ENCODE measurements at regions not wholly inside any gene's neighbourhood (a gene's known extent, or its start where the extent isn't known, plus 50 kb on each side); places are given as distances from the start of the nearest gene placed in this dataset.

- Histone ChIP-seq H3K79me1 (ENCODE audit: low read length) (no peaks in the 10 kb centered on the region), H3K27ac (ENCODE audit: low read depth, low read length) (no peak overlapping the region), H3K4me2 (ENCODE audit: low read length) (no peak overlapping the region), H3K36me3 (ENCODE audit: control insufficient read depth in 1 of 2, insufficient read depth in 2 of 2, low read length in 2 of 2) (no peaks in the 10 kb centered on the region), H3K4ac (ENCODE audit: low read depth, low read length) (no peak overlapping the region), H2BK5ac (ENCODE audit: low read depth, low read length, poor library complexity) (no peak overlapping the region), H3K4me1 (ENCODE audit: control insufficient read depth in 1 of 2, insufficient read depth in 2 of 2, low read length in 2 of 2) (no peaks in the 10 kb centered on the region), H3K4me3 (ENCODE audit: low read depth, low read length) (no peak overlapping the region), H3K9me3 (ENCODE audit: insufficient read depth, low read depth, low read length) (no peaks in the 10 kb centered on the region), H3K18ac (ENCODE audit: low read length) (no peak overlapping the region), H4K8ac (ENCODE audit: low read depth, low read length) (no peak overlapping the region), H3K79me2 (ENCODE audit: control insufficient read depth, insufficient read depth, low read length, poor library complexity) (no peaks in the 10 kb centered on the region), H3K27me3 (ENCODE audit: insufficient read depth, low read length) (no peaks in the 10 kb centered on the region), H2BK120ac (ENCODE audit: insufficient read depth, low read length, poor library complexity) (no peak overlapping the region), H4K12ac (ENCODE audit: low read depth, low read length) (no peak overlapping the region), H2BK12ac (ENCODE audit: low read length) (no peak overlapping the region), H3K23ac (ENCODE audit: low read length) (no peak overlapping the region), H3K14ac (ENCODE audit: low read length) (no peak overlapping the region), H4K91ac (ENCODE audit: low read depth, low read length) (no peak overlapping the region), H2AFZ (ENCODE audit: insufficient read depth, low read length, poor library complexity) (no peak overlapping the region), H2AK5ac (ENCODE audit: low read length) (no peak overlapping the region), H3K9ac (ENCODE audit: low read length) (no peak overlapping the region)
- DNase-seq: no peak
- no CpG with 5 or more reads among the region's 6 CpGs for WGBS (ENCODE audit: extremely low coverage, insufficient coverage, insufficient read length)
Observed at GRCh38 chr2:8098476-8099266, 583.2 kb upstream of the ID2 start.

DNA sequence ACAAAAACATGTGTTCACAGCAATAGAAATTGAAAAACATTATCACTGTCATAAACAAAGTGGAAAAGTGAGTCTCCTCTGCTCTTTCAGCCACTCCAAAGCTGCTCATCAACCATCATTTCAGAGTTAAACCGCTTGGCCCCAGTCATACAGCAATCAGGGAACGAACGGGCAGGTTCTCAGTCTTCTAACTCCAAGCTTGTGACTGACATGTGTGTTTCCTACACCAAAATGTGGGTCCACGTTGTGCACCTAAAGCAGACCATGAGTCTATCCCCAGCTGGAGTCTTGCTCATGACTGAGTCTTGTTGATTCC, 582.6 kb upstream of the ID2 start:
- H3K14ac ChIP-seq (ENCODE audit: low read length): no peak overlapping the region
- WGBS (ENCODE audit: extremely low coverage, insufficient coverage, insufficient read length): no CpG with 5 or more reads among the region's 4 CpGs

DNA sequence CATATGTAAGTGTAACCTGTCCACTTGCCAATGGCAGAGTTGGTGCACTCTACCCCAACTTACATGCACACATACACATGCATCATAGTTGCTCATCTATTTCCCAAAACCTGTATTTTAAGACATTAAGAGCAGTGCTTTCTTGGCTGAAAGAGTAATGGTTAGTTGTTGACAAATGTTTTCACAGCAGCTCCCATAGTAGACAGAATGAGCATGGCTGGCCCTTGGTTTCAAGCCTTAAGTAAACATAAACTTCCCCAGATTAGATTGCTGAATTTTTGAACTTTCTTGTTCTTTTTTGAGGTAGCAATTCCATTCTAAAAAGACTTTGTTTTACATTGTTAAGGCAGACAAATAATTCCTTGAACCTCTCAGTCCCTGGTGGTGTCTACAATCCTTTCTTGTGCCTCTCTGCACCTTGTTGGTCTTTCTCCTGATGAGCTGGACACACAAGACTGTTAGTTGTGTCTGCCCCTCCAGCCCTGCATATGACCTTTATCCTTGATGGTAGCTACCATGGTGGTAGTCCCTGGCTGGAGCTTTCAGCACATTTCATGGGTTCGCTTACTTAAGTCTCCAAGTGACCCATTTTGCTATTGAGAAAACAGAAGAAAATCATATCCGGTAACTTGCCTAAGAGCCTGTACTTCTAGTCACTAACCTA, 580.1 kb upstream of the ID2 start:
- WGBS (ENCODE audit: extremely low coverage, insufficient coverage, insufficient read length): no CpG with 5 or more reads among the region's 2 CpGs
- no peak overlapping the region for H3K4ac ChIP-seq (ENCODE audit: low read depth, low read length)
- H4K8ac ChIP-seq (ENCODE audit: low read depth, low read length): no peak overlapping the region
- H3K23ac ChIP-seq (ENCODE audit: low read length): no peak overlapping the region
- no peak overlapping the region for H3K4me2 ChIP-seq (ENCODE audit: low read length)
- no peak overlapping the region for H3K14ac ChIP-seq (ENCODE audit: low read length)
- H2AFZ ChIP-seq (ENCODE audit: insufficient read depth, low read length, poor library complexity): no peak overlapping the region
- no peak overlapping the region for H4K12ac ChIP-seq (ENCODE audit: low read depth, low read length)
- H2BK120ac ChIP-seq (ENCODE audit: insufficient read depth, low read length, poor library complexity): no peak overlapping the region
- H3K27ac ChIP-seq (ENCODE audit: low read depth, low read length): no peak overlapping the region
- H2BK12ac ChIP-seq (ENCODE audit: low read length): no peak overlapping the region
- H3K18ac ChIP-seq (ENCODE audit: low read length): no peak overlapping the region
- H3K27me3 ChIP-seq (ENCODE audit: insufficient read depth, low read length): no peaks in the 10 kb centered on the region
- no peaks in the 10 kb centered on the region for H3K9me3 ChIP-seq (ENCODE audit: insufficient read depth, low read depth, low read length)
- H2BK5ac ChIP-seq (ENCODE audit: low read depth, low read length, poor library complexity): no peak overlapping the region
- no peak overlapping the region for H2AK5ac ChIP-seq (ENCODE audit: low read length)
- H3K36me3 ChIP-seq (ENCODE audit: control insufficient read depth in 1 of 2, insufficient read depth in 2 of 2, low read length in 2 of 2): no peaks in the 10 kb centered on the region
- no peak for DNase-seq
- no peaks in the 10 kb centered on the region for H3K4me1 ChIP-seq (ENCODE audit: control insufficient read depth in 1 of 2, insufficient read depth in 2 of 2, low read length in 2 of 2)
- no peak overlapping the region for H3K4me3 ChIP-seq (ENCODE audit: low read depth, low read length)
- H3K79me2 ChIP-seq (ENCODE audit: control insufficient read depth, insufficient read depth, low read length, poor library complexity): no peaks in the 10 kb centered on the region
- H3K79me1 ChIP-seq (ENCODE audit: low read length): no peaks in the 10 kb centered on the region
- H4K91ac ChIP-seq (ENCODE audit: low read depth, low read length): no peak overlapping the region
- no peak overlapping the region for H3K9ac ChIP-seq (ENCODE audit: low read length)

More for the DNA sequence above, 582.6 kb upstream of the ID2 start:
- no peak overlapping the region for H2BK12ac ChIP-seq (ENCODE audit: low read length)
- H3K23ac ChIP-seq (ENCODE audit: low read length): no peak overlapping the region
- no peak overlapping the region for H3K18ac ChIP-seq (ENCODE audit: low read length)
- no peak for DNase-seq
- no peak overlapping the region for H2AK5ac ChIP-seq (ENCODE audit: low read length)
- no peak overlapping the region for H4K12ac ChIP-seq (ENCODE audit: low read depth, low read length)
- H3K79me1 ChIP-seq (ENCODE audit: low read length): no peaks in the 10 kb centered on the region
- H3K9ac ChIP-seq (ENCODE audit: low read length): no peak overlapping the region
- no peak overlapping the region for H4K8ac ChIP-seq (ENCODE audit: low read depth, low read length)
- no peaks in the 10 kb centered on the region for H3K79me2 ChIP-seq (ENCODE audit: control insufficient read depth, insufficient read depth, low read length, poor library complexity)
- no peaks in the 10 kb centered on the region for H3K4me1 ChIP-seq (ENCODE audit: control insufficient read depth in 1 of 2, insufficient read depth in 2 of 2, low read length in 2 of 2)
- H3K27ac ChIP-seq (ENCODE audit: low read depth, low read length): no peak overlapping the region
- no peak overlapping the region for H3K4ac ChIP-seq (ENCODE audit: low read depth, low read length)
- no peak overlapping the region for H3K4me3 ChIP-seq (ENCODE audit: low read depth, low read length)
- H2BK5ac ChIP-seq (ENCODE audit: low read depth, low read length, poor library complexity): no peak overlapping the region
- H3K4me2 ChIP-seq (ENCODE audit: low read length): no peak overlapping the region
- no peak overlapping the region for H4K91ac ChIP-seq (ENCODE audit: low read depth, low read length)
- H2BK120ac ChIP-seq (ENCODE audit: insufficient read depth, low read length, poor library complexity): no peak overlapping the region
- no peaks in the 10 kb centered on the region for H3K9me3 ChIP-seq (ENCODE audit: insufficient read depth, low read depth, low read length)
- no peak overlapping the region for H2AFZ ChIP-seq (ENCODE audit: insufficient read depth, low read length, poor library complexity)
- H3K36me3 ChIP-seq (ENCODE audit: control insufficient read depth in 1 of 2, insufficient read depth in 2 of 2, low read length in 2 of 2): no peaks in the 10 kb centered on the region
- no peaks in the 10 kb centered on the region for H3K27me3 ChIP-seq (ENCODE audit: insufficient read depth, low read length)

DNA sequence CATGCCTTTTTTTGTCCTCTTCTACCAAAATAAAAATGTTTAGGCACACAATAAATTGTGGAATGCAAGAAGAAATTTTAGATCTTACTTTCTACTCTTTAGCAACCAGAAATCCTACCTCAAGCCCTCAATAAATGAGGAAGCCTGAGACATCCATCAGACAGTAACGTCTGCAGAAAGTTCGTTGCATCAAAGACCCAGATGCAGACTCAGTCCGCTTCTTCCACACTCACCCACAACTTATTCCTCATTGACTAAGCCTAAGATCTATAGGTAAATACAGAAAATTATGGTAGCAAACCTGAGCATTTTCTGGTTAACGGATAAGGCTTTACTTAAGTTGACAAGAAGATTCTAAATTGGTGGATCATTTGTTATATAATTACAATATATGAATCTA, 579.4 kb upstream of the ID2 start:
- no peak overlapping the region for H3K4ac ChIP-seq (ENCODE audit: low read depth, low read length)
- no peaks in the 10 kb centered on the region for H3K79me2 ChIP-seq (ENCODE audit: control insufficient read depth, insufficient read depth, low read length, poor library complexity)
- H3K9me3 ChIP-seq (ENCODE audit: insufficient read depth, low read depth, low read length): no peaks in the 10 kb centered on the region
- H3K23ac ChIP-seq (ENCODE audit: low read length): no peak overlapping the region
- no peak overlapping the region for H2BK5ac ChIP-seq (ENCODE audit: low read depth, low read length, poor library complexity)
- WGBS (ENCODE audit: extremely low coverage, insufficient coverage, insufficient read length): no CpG with 5 or more reads among the region's 4 CpGs
- no peak overlapping the region for H3K4me3 ChIP-seq (ENCODE audit: low read depth, low read length)
- H2AFZ ChIP-seq (ENCODE audit: insufficient read depth, low read length, poor library complexity): no peak overlapping the region
- no peak overlapping the region for H3K9ac ChIP-seq (ENCODE audit: low read length)
- H2BK120ac ChIP-seq (ENCODE audit: insufficient read depth, low read length, poor library complexity): no peak overlapping the region
- no peaks in the 10 kb centered on the region for H3K79me1 ChIP-seq (ENCODE audit: low read length)
- H4K91ac ChIP-seq (ENCODE audit: low read depth, low read length): no peak overlapping the region
- H3K36me3 ChIP-seq (ENCODE audit: control insufficient read depth in 1 of 2, insufficient read depth in 2 of 2, low read length in 2 of 2): no peaks in the 10 kb centered on the region
- H2BK12ac ChIP-seq (ENCODE audit: low read length): no peak overlapping the region
- H3K14ac ChIP-seq (ENCODE audit: low read length): no peak overlapping the region
- H3K4me2 ChIP-seq (ENCODE audit: low read length): no peak overlapping the region
- no peaks in the 10 kb centered on the region for H3K4me1 ChIP-seq (ENCODE audit: control insufficient read depth in 1 of 2, insufficient read depth in 2 of 2, low read length in 2 of 2)
- H4K8ac ChIP-seq (ENCODE audit: low read depth, low read length): no peak overlapping the region
- no peak for DNase-seq
- no peak overlapping the region for H4K12ac ChIP-seq (ENCODE audit: low read depth, low read length)
- no peak overlapping the region for H3K18ac ChIP-seq (ENCODE audit: low read length)
- H3K27ac ChIP-seq (ENCODE audit: low read depth, low read length): no peak overlapping the region
- H2AK5ac ChIP-seq (ENCODE audit: low read length): no peak overlapping the region
- H3K27me3 ChIP-seq (ENCODE audit: insufficient read depth, low read length): no peaks in the 10 kb centered on the region

All from trophoblast cell (in vitro differentiated cells and primary cell).